HG03280 (cell line): ENCODE measurements at regions not wholly inside any gene's neighbourhood (a gene's known extent, or its start where the extent isn't known, plus 50 kb on each side); places are given as distances from the start of the nearest gene placed in this dataset.

Source experiments
- ATAC-seq: cut with Tn5 transposase; IDR thresholded peaks from one replicate; pipeline ENCODE4 v1.9.1; 2021; ENCODE audit warnings: mild to moderate bottlenecking, moderate library complexity; ENCODE audit not compliant: unreplicated experiment

GRCh38 chr5:155898284-155898683 is 428.7 kb upstream of the SGCD start:
- ATAC-seq = no peak

- ATAC-seq = no peak
Measured at GRCh38 chr5:155903791-155904190, 423.2 kb upstream of the SGCD start.

GRCh38 chr5:155905364-155905763 is 421.6 kb upstream of the SGCD start:
- ATAC-seq = no peak

- ATAC-seq = no peak
Measured at GRCh38 chr5:155906046-155906445, 420.9 kb upstream of the SGCD start.

GRCh38 chr5:155908543-155908942 is 418.4 kb upstream of the SGCD start:
- no peak for ATAC-seq

GRCh38 chr5:155912291-155912690 is 414.7 kb upstream of the SGCD start:
- ATAC-seq = no peak

GRCh38 chr5:155914766-155915165 is 412.2 kb upstream of the SGCD start:
- no peak for ATAC-seq

- no peak for ATAC-seq
Measured at GRCh38 chr5:155915601-155916000, 411.4 kb upstream of the SGCD start.

- ATAC-seq = no peak
Measured at GRCh38 chr5:155919126-155919525, 407.8 kb upstream of the SGCD start.

- ATAC-seq = no peak
Measured at GRCh38 chr5:155919725-155920124, 407.2 kb upstream of the SGCD start.

GRCh38 chr5:155921621-155922020 is 405.3 kb upstream of the SGCD start:
- ATAC-seq = no peak

GRCh38 chr5:155923784-155924183 is 403.2 kb upstream of the SGCD start:
- ATAC-seq = no peak

- no peak for ATAC-seq
Measured at GRCh38 chr5:155926031-155926430, 400.9 kb upstream of the SGCD start.

GRCh38 chr5:155926766-155927165 is 400.2 kb upstream of the SGCD start:
- no peak for ATAC-seq

- ATAC-seq = no peak
Measured at GRCh38 chr5:155929112-155929511, 397.9 kb upstream of the SGCD start.

- ATAC-seq = no peak
Measured at GRCh38 chr5:155934964-155935363, 392.0 kb upstream of the SGCD start.

GRCh38 chr5:155935723-155936122 is 391.2 kb upstream of the SGCD start:
- no peak for ATAC-seq

- no peak for ATAC-seq
Measured at GRCh38 chr5:155936520-155937406, 390.2 kb upstream of the SGCD start.

GRCh38 chr5:155938051-155938450 is 388.9 kb upstream of the SGCD start:
- ATAC-seq = no peak

- no peak for ATAC-seq
Measured at GRCh38 chr5:155941340-155941739, 385.6 kb upstream of the SGCD start.

GRCh38 chr5:155943516-155944407 is 383.2 kb upstream of the SGCD start:
- ATAC-seq = peak; percentile 86
